ENCODE measurements at regions not wholly inside any gene's neighbourhood (a gene's known extent, or its start where the extent isn't known, plus 50 kb on each side); places are given as distances from the start of the nearest gene placed in this dataset.

- no peak for DNase-seq
These were observed 287.4 kb upstream of the SNX7 start for GRCh38 chr1:98374098-98374497.

- no peak for DNase-seq
These were observed 288.5 kb upstream of the SNX7 start for GRCh38 chr1:98373056-98373455.

DNA sequence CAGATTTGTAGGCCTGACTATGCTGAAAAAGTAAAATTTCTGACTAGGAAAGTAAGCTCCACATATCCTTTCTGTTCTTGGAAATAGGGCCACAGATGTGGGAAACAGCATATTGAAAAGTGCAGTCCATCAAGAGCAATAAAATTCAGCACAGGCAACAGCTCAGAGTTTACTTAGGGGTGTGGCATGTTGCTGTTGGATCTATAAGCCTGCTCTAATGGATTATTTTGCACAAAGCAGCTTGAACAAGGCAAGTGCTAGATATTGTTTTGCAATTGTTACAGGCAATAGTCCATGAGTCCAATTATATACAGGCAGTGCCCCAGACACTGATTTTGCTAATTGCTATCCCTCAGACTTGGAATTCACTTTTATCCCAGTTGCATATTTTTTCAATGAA lies 289.8 kb upstream of the SNX7 start:
- DNase-seq, result no peak

GRCh38 chr1:98369463-98369862 lies 292.1 kb upstream of the SNX7 start:
- DNase-seq, result no peak

DNA sequence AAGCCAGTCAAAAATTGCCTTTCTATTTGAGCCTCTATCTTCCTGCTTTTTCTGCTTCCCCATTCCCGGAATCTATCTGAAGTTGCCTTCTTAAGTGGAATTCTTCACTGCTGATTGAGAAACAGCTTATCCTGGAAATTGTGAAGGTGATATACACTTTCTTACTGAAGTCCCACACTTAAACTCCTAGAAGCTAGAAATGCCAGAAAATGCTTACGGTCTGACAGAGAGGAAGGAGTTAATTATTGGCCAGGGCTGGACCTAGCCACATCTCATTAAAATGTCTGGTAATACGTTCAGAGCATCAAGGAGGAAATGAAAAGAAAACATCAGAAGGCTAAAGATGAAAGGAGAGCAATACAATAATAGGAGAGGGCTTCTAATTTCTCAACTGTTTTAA lies 292.5 kb upstream of the SNX7 start:
- DNase-seq, result no peak

GRCh38 chr1:98367426-98367825 lies 294.1 kb upstream of the SNX7 start:
- no peak for DNase-seq

GRCh38 chr1:98366343-98366742 lies 295.2 kb upstream of the SNX7 start:
- DNase-seq, result no peak

DNA sequence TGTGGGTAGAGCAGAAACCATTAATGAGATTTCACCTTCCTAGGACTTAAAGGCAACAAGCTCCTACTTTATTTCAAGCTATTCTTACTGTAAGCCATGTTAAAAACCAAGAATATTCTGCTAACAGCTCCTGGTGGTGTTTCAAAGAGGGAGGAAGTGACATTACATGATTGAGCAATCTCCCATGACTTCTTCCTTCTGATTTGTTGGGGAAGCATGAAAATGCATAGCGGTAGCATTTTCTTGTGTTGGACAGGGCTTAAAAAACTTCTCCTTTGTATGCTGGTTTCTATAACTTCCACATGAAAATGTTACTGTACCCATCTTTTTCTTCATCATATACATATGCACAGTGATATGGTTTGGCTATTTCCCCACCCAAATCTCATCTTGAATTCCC lies 297.0 kb upstream of the SNX7 start:
- DNase-seq, result no peak

DNA sequence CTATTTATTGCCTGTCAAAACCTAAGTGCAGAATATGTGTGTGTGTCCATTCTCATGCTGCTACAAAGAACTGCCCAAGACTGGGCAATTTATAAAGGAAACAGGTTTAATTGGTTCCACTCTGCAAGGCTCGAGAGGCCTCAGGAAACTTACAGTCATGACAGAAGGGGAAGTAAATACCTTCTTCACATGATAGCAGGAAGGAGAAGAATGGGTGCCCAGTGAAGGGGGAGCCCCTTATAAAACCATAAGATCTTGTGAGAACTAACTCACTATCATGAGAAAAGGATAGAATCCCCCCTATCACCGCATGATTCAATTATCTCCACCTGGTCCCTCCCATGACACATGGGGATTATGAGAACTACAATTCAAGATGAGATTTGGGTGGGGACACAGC lies 300.7 kb upstream of the SNX7 start:
- DNase-seq, result no peak

DNA sequence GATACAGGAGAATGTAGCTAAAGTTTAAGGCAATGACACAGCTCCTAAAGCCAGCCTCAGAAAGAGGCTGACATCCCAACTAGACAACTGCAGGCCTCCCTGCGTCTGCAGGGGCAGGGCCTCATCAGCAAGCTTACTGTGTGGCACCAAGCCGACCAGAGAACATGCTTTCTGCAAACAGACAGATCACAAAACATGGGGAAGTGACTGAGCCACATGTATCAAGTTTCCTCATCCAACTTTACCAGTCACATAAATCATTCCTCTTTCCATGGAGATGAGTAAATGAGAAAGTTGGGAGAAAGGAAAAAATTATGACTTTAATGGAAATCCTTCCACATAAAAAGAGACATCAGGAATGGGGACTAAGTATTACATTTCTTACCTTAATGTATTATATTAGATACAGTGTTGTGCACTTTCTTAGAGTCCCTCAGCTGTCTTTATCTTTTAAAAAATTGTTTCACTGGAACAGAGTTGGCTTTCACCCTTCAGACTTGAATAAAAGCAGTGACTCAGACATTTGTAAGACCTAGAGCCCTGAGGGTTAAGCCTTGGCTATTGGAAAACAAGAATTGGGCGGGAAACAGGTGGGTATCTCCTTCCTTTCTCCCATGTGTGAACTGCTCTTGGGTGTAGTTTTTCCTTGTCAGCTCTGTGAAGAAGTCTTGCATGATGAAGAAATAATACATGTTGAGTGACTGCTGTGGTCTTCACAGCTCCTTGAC lies 305.7 kb upstream of the SNX7 start:
- no peak for DNase-seq

- no peak for DNase-seq
These were observed 309.1 kb upstream of the SNX7 start for GRCh38 chr1:98352378-98352777.

- no peak for DNase-seq
These were observed 310.0 kb upstream of the SNX7 start for GRCh38 chr1:98351561-98351960.

DNA sequence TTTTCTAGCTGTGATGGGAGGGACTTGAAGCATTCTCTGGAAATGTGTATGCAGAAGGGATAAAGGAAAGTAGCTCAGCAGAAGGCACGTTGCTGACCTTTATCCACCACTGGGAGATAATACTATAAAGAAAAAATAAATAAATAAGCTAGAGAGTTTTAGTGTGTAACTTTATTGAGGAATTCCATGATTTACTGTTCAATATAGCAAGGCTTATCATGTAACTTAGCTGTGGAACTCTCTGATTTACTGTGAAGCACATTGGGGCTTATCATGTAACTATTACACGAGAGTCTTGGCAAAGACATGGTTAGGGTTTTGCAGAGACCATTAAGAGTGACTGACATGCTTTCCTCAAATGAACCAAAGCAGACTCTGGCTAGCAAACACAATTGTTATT lies 316.1 kb upstream of the SNX7 start:
- DNase-seq, result no peak

- no peak for DNase-seq
These were observed 316.8 kb upstream of the SNX7 start for GRCh38 chr1:98344731-98345130.

DNA sequence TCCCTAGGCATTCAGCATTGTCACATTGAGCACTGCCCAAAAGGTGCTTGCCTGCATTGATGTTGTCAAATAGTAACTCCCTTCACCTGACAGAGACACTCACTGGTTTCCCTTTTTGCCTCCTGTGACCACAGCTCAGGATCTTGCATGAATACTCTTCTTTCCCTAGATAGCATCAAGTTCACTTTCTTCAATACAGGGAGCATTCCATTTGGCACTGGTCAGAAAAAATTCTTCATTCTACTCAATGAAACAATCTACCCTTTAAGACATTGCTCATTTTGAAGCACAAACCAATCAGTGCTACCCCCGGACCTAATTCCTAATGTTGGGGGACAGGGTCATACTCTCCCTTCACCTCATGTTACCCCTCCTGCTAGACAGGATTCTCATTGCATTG lies 319.0 kb upstream of the SNX7 start:
- no peak for DNase-seq

GRCh38 chr1:98340511-98340910 lies 321.0 kb upstream of the SNX7 start:
- no peak for DNase-seq

GRCh38 chr1:98336472-98337083 lies 324.9 kb upstream of the SNX7 start:
- DNase-seq, result no peak

- no peak for DNase-seq
These were observed 327.6 kb upstream of the SNX7 start for GRCh38 chr1:98333936-98334335.

GRCh38 chr1:98333406-98333805 lies 328.1 kb upstream of the SNX7 start:
- DNase-seq, result no peak

GRCh38 chr1:98331718-98332311 lies 329.7 kb upstream of the SNX7 start:
- DNase-seq, result no peak

GRCh38 chr1:98331243-98331642 lies 330.3 kb upstream of the SNX7 start:
- DNase-seq, result no peak

DNA sequence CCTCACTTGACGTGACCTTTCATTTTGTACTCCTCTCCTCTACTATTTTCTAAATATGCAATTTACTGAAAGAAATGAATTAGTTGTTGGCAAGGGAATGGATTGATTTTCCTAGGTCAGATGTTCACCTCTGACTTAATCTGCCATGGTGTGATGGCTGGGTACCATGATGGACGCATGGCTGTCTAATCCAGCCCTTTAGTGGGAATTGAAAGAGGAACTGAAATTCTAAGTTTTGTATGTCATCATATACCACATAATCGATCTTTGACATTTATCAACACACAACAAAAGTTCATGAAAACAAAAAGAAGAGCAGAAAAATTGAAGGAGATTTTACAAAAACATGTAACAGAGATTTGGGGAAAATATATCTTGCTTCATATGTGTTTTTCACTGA lies 331.3 kb upstream of the SNX7 start:
- no peak for DNase-seq

- DNase-seq, result no peak
These were observed 332.7 kb upstream of the SNX7 start for GRCh38 chr1:98328855-98329254.

GRCh38 chr1:98327220-98327861 lies 334.2 kb upstream of the SNX7 start:
- DNase-seq, result no peak

Measured in DMS79 treated with DMSO at 0.1 percent for 48 hours (cell line).